ENCODE measurements at regions not wholly inside any gene's neighbourhood (a gene's known extent, or its start where the extent isn't known, plus 50 kb on each side); places are given as distances from the start of the nearest gene placed in this dataset.

- no peaks in the 10 kb centered on the region for H3K36me3 Mint-ChIP-seq (ENCODE audit: low read depth)
- H3K4me3 Mint-ChIP-seq, result no peak overlapping the region
- peak; percentile 4 for DNase-seq (ENCODE audit: low spot score)
- H3K27ac Mint-ChIP-seq, result no peak overlapping the region
- no peaks in the 10 kb centered on the region for H3K27me3 Mint-ChIP-seq (ENCODE audit: low read depth)
- peaks cover 9% of the 10 kb centered on the region for H3K9me3 Mint-ChIP-seq
- H3K4me1 Mint-ChIP-seq (ENCODE audit: low read depth), result no peaks in the 10 kb centered on the region
These were observed 301.9 kb downstream of the SOX9 start for GRCh38 chr17:72422505-72423285.

- H3K4me1 Mint-ChIP-seq (ENCODE audit: low read depth), result no peaks in the 10 kb centered on the region
- no peaks in the 10 kb centered on the region for H3K27me3 Mint-ChIP-seq (ENCODE audit: low read depth)
- H3K27ac Mint-ChIP-seq, result no peak overlapping the region
- H3K9me3 Mint-ChIP-seq, result peaks cover 6% of the 10 kb centered on the region
- no peak for DNase-seq (ENCODE audit: low spot score)
- H3K4me3 Mint-ChIP-seq, result no peak overlapping the region
- H3K36me3 Mint-ChIP-seq (ENCODE audit: low read depth), result no peaks in the 10 kb centered on the region
These were observed 302.4 kb downstream of the SOX9 start for GRCh38 chr17:72423286-72423589.

- Mint-ChIP-seq H3K4me3 (no peak overlapping the region), H3K9me3 (peaks cover 3% of the 10 kb centered on the region), H3K27me3 (ENCODE audit: low read depth) (no peaks in the 10 kb centered on the region), H3K27ac (no peak overlapping the region), H3K4me1 (ENCODE audit: low read depth) (no peaks in the 10 kb centered on the region), H3K36me3 (ENCODE audit: low read depth) (no peaks in the 10 kb centered on the region)
- no peak for DNase-seq (ENCODE audit: low spot score)
These were observed 302.9 kb downstream of the SOX9 start for GRCh38 chr17:72423718-72424117.

GRCh38 chr17:72424505-72425117, 303.8 kb downstream of the SOX9 start:
- Mint-ChIP-seq H3K4me1 (ENCODE audit: low read depth) (no peaks in the 10 kb centered on the region), H3K9me3 (no peaks in the 10 kb centered on the region), H3K36me3 (ENCODE audit: low read depth) (no peaks in the 10 kb centered on the region), H3K27me3 (ENCODE audit: low read depth) (no peaks in the 10 kb centered on the region), H3K4me3 (no peak overlapping the region), H3K27ac (no peak overlapping the region)
- no peak for DNase-seq (ENCODE audit: low spot score)

GRCh38 chr17:72425133-72425793, 304.4 kb downstream of the SOX9 start:
- Mint-ChIP-seq H3K27ac (no peak overlapping the region), H3K36me3 (ENCODE audit: low read depth) (no peaks in the 10 kb centered on the region), H3K9me3 (no peaks in the 10 kb centered on the region), H3K27me3 (ENCODE audit: low read depth) (no peaks in the 10 kb centered on the region), H3K4me3 (no peak overlapping the region), H3K4me1 (ENCODE audit: low read depth) (no peaks in the 10 kb centered on the region)
- DNase-seq (ENCODE audit: low spot score), result no peak

- no peak for DNase-seq (ENCODE audit: low spot score)
- Mint-ChIP-seq H3K4me1 (ENCODE audit: low read depth) (no peaks in the 10 kb centered on the region), H3K27ac (no peak overlapping the region), H3K27me3 (ENCODE audit: low read depth) (no peaks in the 10 kb centered on the region), H3K4me3 (no peak overlapping the region), H3K9me3 (no peaks in the 10 kb centered on the region), H3K36me3 (ENCODE audit: low read depth) (no peaks in the 10 kb centered on the region)
These were observed 305.0 kb downstream of the SOX9 start for GRCh38 chr17:72425794-72426168.

- no peaks in the 10 kb centered on the region for H3K9me3 Mint-ChIP-seq
- no peaks in the 10 kb centered on the region for H3K36me3 Mint-ChIP-seq (ENCODE audit: low read depth)
- H3K4me3 Mint-ChIP-seq, result no peak overlapping the region
- H3K27ac Mint-ChIP-seq, result no peak overlapping the region
- no peaks in the 10 kb centered on the region for H3K4me1 Mint-ChIP-seq (ENCODE audit: low read depth)
- H3K27me3 Mint-ChIP-seq (ENCODE audit: low read depth), result no peaks in the 10 kb centered on the region
- no peak for DNase-seq (ENCODE audit: low spot score)
These were observed 305.5 kb downstream of the SOX9 start for GRCh38 chr17:72426321-72426720.

- Mint-ChIP-seq H3K27me3 (ENCODE audit: low read depth) (no peaks in the 10 kb centered on the region), H3K36me3 (ENCODE audit: low read depth) (no peaks in the 10 kb centered on the region), H3K4me3 (no peak overlapping the region), H3K9me3 (no peaks in the 10 kb centered on the region), H3K27ac (no peak overlapping the region), H3K4me1 (ENCODE audit: low read depth) (no peaks in the 10 kb centered on the region)
- DNase-seq (ENCODE audit: low spot score), result no peak
These were observed 306.3 kb downstream of the SOX9 start for GRCh38 chr17:72426948-72427760.

- Mint-ChIP-seq H3K36me3 (ENCODE audit: low read depth) (no peaks in the 10 kb centered on the region), H3K9me3 (no peaks in the 10 kb centered on the region), H3K27me3 (ENCODE audit: low read depth) (no peaks in the 10 kb centered on the region)
These were observed 306.9 kb downstream of the SOX9 start for GRCh38 chr17:72427761-72428109.

GRCh38 chr17:72429066-72429638, 308.3 kb downstream of the SOX9 start:
- no peak overlapping the region for H3K27ac Mint-ChIP-seq

More at GRCh38 chr17:72427761-72428109, 306.9 kb downstream of the SOX9 start:
- DNase-seq (ENCODE audit: low spot score), result no peak
- no peak overlapping the region for H3K27ac Mint-ChIP-seq
- H3K4me3 Mint-ChIP-seq, result no peak overlapping the region
- no peaks in the 10 kb centered on the region for H3K4me1 Mint-ChIP-seq (ENCODE audit: low read depth)

GRCh38 chr17:72430611-72431432, 310.0 kb downstream of the SOX9 start:
- Mint-ChIP-seq H3K4me3 (no peak overlapping the region), H3K27me3 (ENCODE audit: low read depth) (no peaks in the 10 kb centered on the region), H3K9me3 (no peaks in the 10 kb centered on the region), H3K27ac (no peak overlapping the region), H3K36me3 (ENCODE audit: low read depth) (no peaks in the 10 kb centered on the region), H3K4me1 (ENCODE audit: low read depth) (no peaks in the 10 kb centered on the region)
- no peak for DNase-seq (ENCODE audit: low spot score)

More at GRCh38 chr17:72429066-72429638, 308.3 kb downstream of the SOX9 start:
- no peaks in the 10 kb centered on the region for H3K4me1 Mint-ChIP-seq (ENCODE audit: low read depth)
- no peaks in the 10 kb centered on the region for H3K27me3 Mint-ChIP-seq (ENCODE audit: low read depth)
- H3K9me3 Mint-ChIP-seq, result no peaks in the 10 kb centered on the region
- no peaks in the 10 kb centered on the region for H3K36me3 Mint-ChIP-seq (ENCODE audit: low read depth)
- H3K4me3 Mint-ChIP-seq, result no peak overlapping the region
- DNase-seq (ENCODE audit: low spot score), result no peak

GRCh38 chr17:72432143-72432621, 311.4 kb downstream of the SOX9 start:
- no peaks in the 10 kb centered on the region for H3K36me3 Mint-ChIP-seq (ENCODE audit: low read depth)
- no peaks in the 10 kb centered on the region for H3K9me3 Mint-ChIP-seq

GRCh38 chr17:72432881-72433280, 312.1 kb downstream of the SOX9 start:
- H3K27me3 Mint-ChIP-seq (ENCODE audit: low read depth), result no peaks in the 10 kb centered on the region
- no peaks in the 10 kb centered on the region for H3K4me1 Mint-ChIP-seq (ENCODE audit: low read depth)
- DNase-seq (ENCODE audit: low spot score), result no peak
- no peaks in the 10 kb centered on the region for H3K9me3 Mint-ChIP-seq
- H3K4me3 Mint-ChIP-seq, result no peak overlapping the region
- H3K27ac Mint-ChIP-seq, result no peak overlapping the region
- H3K36me3 Mint-ChIP-seq (ENCODE audit: low read depth), result no peaks in the 10 kb centered on the region

More at GRCh38 chr17:72432143-72432621, 311.4 kb downstream of the SOX9 start:
- no peaks in the 10 kb centered on the region for H3K4me1 Mint-ChIP-seq (ENCODE audit: low read depth)
- H3K4me3 Mint-ChIP-seq, result no peak overlapping the region
- DNase-seq (ENCODE audit: low spot score), result no peak
- no peaks in the 10 kb centered on the region for H3K27me3 Mint-ChIP-seq (ENCODE audit: low read depth)
- H3K27ac Mint-ChIP-seq, result no peak overlapping the region

Measured in T-helper 2 cell treated with Interferon-gamma antibody and Interleukin-4, amounts not matched to agents 5 μg/mL and 100 μg/mL, for 36 hours (primary cell).